H1 (cell line): ENCODE measurements at regions not wholly inside any gene's neighbourhood (a gene's known extent, or its start where the extent isn't known, plus 50 kb on each side); places are given as distances from the start of the nearest gene placed in this dataset.

Source experiments
- CTCF ChIA-PET: fragments of 300-600 bp; sonication (Branson Sonifier 250); formaldehyde crosslinking; loops from one replicate; lab custom pipeline; 2021; ENCODE audit not compliant: partially characterized antibody; lab: Charles Lee
- POLR2A ChIA-PET: fragments of 300-600 bp; sonication (Branson Sonifier 250); formaldehyde crosslinking; loops from one replicate; lab custom pipeline; 2021; ENCODE audit warnings: inconsistent platforms; ENCODE audit not compliant: partially characterized antibody; lab: Charles Lee
- DNase-seq, 2 experiments: peaks; one replicate each; pipeline versions ENCODE4 v3.0.0 to v3.0.0-alpha.2; 2010 to 2022; ENCODE audit warnings: low spot score in 2 of 2, low read depth in 1 of 2, mixed read lengths in 1 of 2
- FAIRE-seq: peaks from 2 replicates; lab custom pipeline; 2011; peaks lifted over from hg19 to GRCh38; lab: Jason Lieb, UNC
- H2AFZ ChIP-seq: 2 replicates; pipeline ENCODE4 v1.8.1; 2012; ENCODE audit warnings: low read length, inconsistent platforms
- H2AK5ac ChIP-seq: 2 replicates; pipeline ENCODE4 v1.6.1; 2013; ENCODE audit warnings: low read depth, low read length
- H2BK120ac ChIP-seq: replicated peaks from 2 replicates; pipeline ENCODE3; 2013; ENCODE audit warnings: low read depth, low read length, inconsistent platforms
- H2BK12ac ChIP-seq: 2 replicates; pipeline ENCODE4 v1.6.1; 2013; ENCODE audit warnings: low read depth, low read length
- H2BK15ac ChIP-seq: 2 replicates; pipeline ENCODE4 v1.6.1; 2013; ENCODE audit warnings: low read length
- H2BK20ac ChIP-seq: 2 replicates; pipeline ENCODE4 v1.6.1; 2013; ENCODE audit warnings: low read length
- H2BK5ac ChIP-seq: 2 replicates; pipeline ENCODE4 v1.6.1; 2013; ENCODE audit warnings: low read depth, low read length
- H3K14ac ChIP-seq: 2 replicates; pipeline ENCODE4 v1.6.1; 2013; ENCODE audit warnings: inconsistent platforms; ENCODE audit not compliant: insufficient read length
- H3K18ac ChIP-seq: 2 replicates; pipeline ENCODE4 v1.6.1; 2013; ENCODE audit warnings: low read length; ENCODE audit errors: extremely low read depth
- H3K23ac ChIP-seq: 2 replicates; pipeline ENCODE4 v1.6.1; 2013; ENCODE audit warnings: inconsistent platforms; ENCODE audit not compliant: insufficient read length
- H3K23me2 ChIP-seq: 2 replicates; pipeline ENCODE4 v1.6.1; 2013; ENCODE audit warnings: low read depth, low read length
- H3K27ac ChIP-seq: 2 replicates; pipeline ENCODE4 v1.6.1; 2011; ENCODE audit warnings: low read depth, low read length, inconsistent platforms
- H3K27me3 ChIP-seq, 4 experiments: replicated peaks in 1 of 4; 1 replicate in 1 of 4; 2 replicates in 3 of 4; pipeline versions ENCODE4 v1.6.1 to v1.8.1; 2011 to 2013; ENCODE audit warnings: low read length in 3 of 4, mild to moderate bottlenecking in 3 of 4, inconsistent platforms in 2 of 4, mixed read lengths in 2 of 4, moderate library complexity in 1 of 4; ENCODE audit not compliant: control insufficient read depth in 3 of 4, insufficient read depth in 3 of 4; ENCODE audit errors: extremely low read depth in 1 of 4
- H3K36me3 ChIP-seq, 4 experiments: 2 replicates each; pipeline versions ENCODE4 v1.6.1 to v1.8.1; 2011 to 2013; ENCODE audit warnings: mild to moderate bottlenecking in 4 of 4, low read length in 3 of 4, moderate library complexity in 2 of 4, control low read depth in 1 of 4, inconsistent platforms in 1 of 4; ENCODE audit not compliant: insufficient read depth in 4 of 4, control insufficient read depth in 2 of 4
- H3K4ac ChIP-seq: replicated peaks from 2 replicates; pipeline ENCODE3; 2013; ENCODE audit warnings: low read length, low read depth, mixed read lengths, inconsistent platforms; ENCODE audit not compliant: insufficient read length
- H3K4me1 ChIP-seq, 4 experiments: replicated peaks in 1 of 4; 1 replicate in 1 of 4; 2 replicates in 3 of 4; pipeline versions ENCODE4 v1.6.1 to v1.8.1; 2011 to 2013; ENCODE audit warnings: low read length in 3 of 4, inconsistent platforms in 2 of 4, mixed read lengths in 1 of 4; ENCODE audit not compliant: insufficient read depth in 4 of 4, control insufficient read depth in 3 of 4
- H3K4me2 ChIP-seq, 2 experiments: 2 replicates each; pipeline versions ENCODE4 v1.6.1 to v1.8.1; 2011 to 2013; ENCODE audit warnings: low read depth in 2 of 2, low read length in 2 of 2, control low read depth in 1 of 2, inconsistent platforms in 1 of 2, mild to moderate bottlenecking in 1 of 2; ENCODE audit not compliant: insufficient read depth in 1 of 2
- H3K4me3 ChIP-seq, 4 experiments: fragments of 200-600, 300-600 bp in 1 of 4; sonication (generic), shearing (Covaris generic), sonication (Bioruptor Twin) in 1 of 4; 2 replicates each; pipeline versions ENCODE4 v1.5.1 to v1.8.1; 2011 to 2016; ENCODE audit warnings: low read length in 4 of 4, low read depth in 3 of 4, control low read depth in 2 of 4, inconsistent platforms in 2 of 4, mild to moderate bottlenecking in 2 of 4, mixed read lengths in 1 of 4, moderate library complexity in 1 of 4; ENCODE audit not compliant: insufficient read depth in 2 of 4; ENCODE audit errors: extremely low read depth in 1 of 4
- H3K56ac ChIP-seq: replicated peaks from 2 replicates; pipeline ENCODE3; 2013; ENCODE audit warnings: low read depth, mild to moderate bottlenecking, mixed read lengths, low read length, inconsistent platforms; ENCODE audit not compliant: insufficient read length
- H3K79me1 ChIP-seq: 2 replicates; pipeline ENCODE4 v1.6.1; 2013; ENCODE audit warnings: low read depth, low read length, control low read depth
- H3K79me2 ChIP-seq, 2 experiments: 2 replicates each; pipeline versions ENCODE4 v1.6.1 to v1.8.1; 2012 to 2013; ENCODE audit warnings: low read length in 2 of 2, mild to moderate bottlenecking in 2 of 2, inconsistent platforms in 1 of 2; ENCODE audit not compliant: insufficient read depth in 2 of 2, control insufficient read depth in 1 of 2
- H3K9ac ChIP-seq, 4 experiments: replicated peaks in 1 of 4; 1 replicate in 1 of 4; 2 replicates in 3 of 4; pipeline versions ENCODE4 v1.6.1 to v1.8.1; 2011 to 2013; ENCODE audit warnings: low read depth in 3 of 4, low read length in 3 of 4, control low read depth in 2 of 4, mild to moderate bottlenecking in 2 of 4, moderate library complexity in 2 of 4, inconsistent platforms in 1 of 4; ENCODE audit errors: extremely low read depth in 1 of 4
- H3K9me3 ChIP-seq, 2 experiments: 2 replicates each; pipeline versions ENCODE4 v1.6.1 to v1.8.1; 2012 to 2013; ENCODE audit warnings: mild to moderate bottlenecking in 2 of 2, moderate library complexity in 2 of 2, control low read depth in 1 of 2, inconsistent platforms in 1 of 2, low read depth in 1 of 2, low read length in 1 of 2, mixed read lengths in 1 of 2; ENCODE audit not compliant: insufficient read depth in 2 of 2
- H4K20me1 ChIP-seq, 2 experiments: replicated peaks in 1 of 2; 2 replicates each; pipeline versions ENCODE3 to v1.8.1; 2011 to 2013; ENCODE audit warnings: inconsistent platforms in 2 of 2, low read length in 2 of 2, mild to moderate bottlenecking in 1 of 2; ENCODE audit not compliant: insufficient read depth in 2 of 2, control insufficient read depth in 1 of 2
- H4K5ac ChIP-seq: 2 replicates; pipeline ENCODE4 v1.6.1; 2013; ENCODE audit warnings: low read length, low read depth, mixed read lengths, inconsistent platforms; ENCODE audit not compliant: insufficient read length
- H4K8ac ChIP-seq: 2 replicates; pipeline ENCODE4 v1.8.0; 2013; ENCODE audit warnings: mild to moderate bottlenecking, moderate library complexity, low read length, inconsistent platforms; ENCODE audit not compliant: insufficient read depth; ENCODE audit errors: extremely low read depth
- H4K91ac ChIP-seq: replicated peaks from 2 replicates; pipeline ENCODE3; 2013; ENCODE audit warnings: low read length, mixed read lengths, inconsistent platforms; ENCODE audit not compliant: insufficient read length
- CHD2 ChIP-seq: IDR thresholded peaks from 2 replicates; pipeline ENCODE4 v1.6.1; 2012; ENCODE audit warnings: low read length, improper control_type of control experiment
- CTCF ChIP-seq, 3 experiments: IDR thresholded peaks; 1 replicate in 2 of 3; 2 replicates in 1 of 3; pipeline versions ENCODE4 v1.5.1 to v1.6.1; 2011; ENCODE audit warnings: low read length in 3 of 3, mild to moderate bottlenecking in 3 of 3, inconsistent platforms in 2 of 3, low read depth in 1 of 3, moderate library complexity in 1 of 3; ENCODE audit not compliant: insufficient read depth in 1 of 3; ENCODE audit errors: control extremely low read depth in 1 of 3
- GTF2F1 ChIP-seq: IDR thresholded peaks from 2 replicates; pipeline ENCODE4 v1.6.1; 2012; ENCODE audit warnings: low read depth, low read length, improper control_type of control experiment, borderline replicate concordance
- JUN ChIP-seq: IDR thresholded peaks from 2 replicates; pipeline ENCODE4 v1.6.1; 2011; ENCODE audit warnings: low read depth, mild to moderate bottlenecking, improper control_type of control experiment, low read length
- JUND ChIP-seq: IDR thresholded peaks from 2 replicates; pipeline ENCODE4 v1.6.1; 2011; ENCODE audit warnings: mild to moderate bottlenecking, improper control_type of control experiment, low read length
- KDM4A ChIP-seq: IDR thresholded peaks from one replicate; pipeline ENCODE4 v1.7.1; 2012; ENCODE audit warnings: low read depth, mild to moderate bottlenecking, moderate library complexity, low read length, inconsistent platforms; ENCODE audit not compliant: severe bottlenecking
- POLR2A ChIP-seq, 2 experiments: IDR thresholded peaks; 1 replicate in 1 of 2; 2 replicates in 1 of 2; pipeline ENCODE4 v1.6.1; 2011; ENCODE audit warnings: low read depth in 2 of 2, low read length in 2 of 2, mild to moderate bottlenecking in 2 of 2; ENCODE audit errors: control extremely low read depth in 1 of 2
- RFX5 ChIP-seq: IDR thresholded peaks from 2 replicates; pipeline ENCODE4 v1.6.1; 2011; ENCODE audit warnings: low read depth, low read length, improper control_type of control experiment, borderline replicate concordance
- RNF2 ChIP-seq: fragments of 200-900, 300-1000 bp; sonication (generic); IDR thresholded peaks from 2 replicates; pipeline ENCODE4 v1.7.1; 2016; ENCODE audit warnings: borderline replicate concordance, low read depth, mild to moderate bottlenecking, antibody characterized with exemption, low read length; ENCODE audit not compliant: poor library complexity, severe bottlenecking; ENCODE audit errors: missing control alignments
- RXRA ChIP-seq: IDR thresholded peaks from 2 replicates; pipeline ENCODE4 v1.6.1; 2011; ENCODE audit warnings: low read depth, mild to moderate bottlenecking, low read length, moderate library complexity; ENCODE audit not compliant: insufficient read depth
- SAP30 ChIP-seq: fragments of 300-600 bp; sonication (generic); IDR thresholded peaks from 2 replicates; pipeline ENCODE4 v1.7.1; 2012; ENCODE audit warnings: low read length, moderate library complexity, mild to moderate bottlenecking, inconsistent platforms; ENCODE audit not compliant: insufficient read depth, insufficient replicate concordance
- TBP ChIP-seq: IDR thresholded peaks from 2 replicates; pipeline ENCODE4 v1.6.1; 2011; ENCODE audit warnings: low read depth, low read length, improper control_type of control experiment
- WGBS, 2 experiments: shearing (Covaris generic) in 1 of 2; methylation state at CpG; one replicate each; pipeline versions ENCODE4 v1.1.6 to v1.1.7; 2013 to 2015; ENCODE audit warnings: low lambda C conversion rate in 2 of 2, mixed read lengths in 2 of 2, inconsistent platforms in 1 of 2, low coverage in 1 of 2, missing lambda C conversion rate in 1 of 2; ENCODE audit not compliant: insufficient replicate concordance in 2 of 2, insufficient coverage in 1 of 2, insufficient read length in 1 of 2; ENCODE audit errors: extremely low coverage in 1 of 2, missing lambda C conversion rate in 1 of 2; 5-methylcytosine and 5-hydroxymethylcytosine counted together

- Histone ChIP-seq H3K9me3 (no peaks in the 10 kb centered on the region), H2BK15ac (no peak overlapping the region), H4K91ac (no peak overlapping the region), H2BK20ac (no peak overlapping the region), H3K79me2 (no peaks in the 10 kb centered on the region), H3K4me2 (no peak overlapping the region), H3K56ac (no peak overlapping the region), H2AK5ac (no peak overlapping the region), H4K20me1 (no peaks in the 10 kb centered on the region), H4K5ac (no peak overlapping the region), H3K23me2 (no peaks in the 10 kb centered on the region), H3K4ac (no peak overlapping the region), H4K8ac (no peak overlapping the region), H2BK12ac (no peak overlapping the region), H2BK5ac (no peak overlapping the region), H3K79me1 (no peaks in the 10 kb centered on the region), H3K4me3 (no peak overlapping the region), H3K9ac (no peak overlapping the region), H3K4me1 (no peaks in the 10 kb centered on the region), H2AFZ (no peak overlapping the region), H3K23ac (no peak overlapping the region), H3K14ac (no peak overlapping the region), H2BK120ac (peak overlapping the region; percentile 33), H3K27ac (no peak overlapping the region)
- WGBS, 2 experiments = 93 to 100% methylated on average over 1 to 5 of the region's 5 CpGs
- no peak for DNase-seq
- ChIA-PET POLR2A (no interaction called here), CTCF (interaction anchor here (0.7 to 0.9 kb wide), 2 partner anchors 26 to 1143 kb away, joined by 3 to 4 read pairs; no protein-coding TSS in a partner anchor)
- TF ChIP-seq RFX5 (no peak), SAP30 (no peak), POLR2A (IDR thresholded peaks at IDR 0.05; ENCODE audit: control extremely low read depth in 1 of 2, low read depth in 2 of 2, low read length in 2 of 2) (no peak), RNF2 (no peak), KDM4A (no peak), JUND (no peak), TBP (no peak), GTF2F1 (no peak), JUN (no peak), CHD2 (no peak), RXRA (no peak), CTCF (IDR thresholded peaks at IDR 0.05; ENCODE audit: control extremely low read depth in 1 of 3, insufficient read depth in 1 of 3, low read depth in 1 of 3, low read length in 3 of 3) (no peak)
- TF ChIP-seq, all 59 proteins: peak for 0
- no peak overlapping the region for H3K18ac ChIP-seq
- H3K27me3 ChIP-seq = no peaks in the 10 kb centered on the region
- no peaks in the 10 kb centered on the region for H3K36me3 ChIP-seq
- no peak for FAIRE-seq
Observed at GRCh38 chr5:87541676-87542075, 128.9 kb upstream of the CCNH start.
